HG02623 (cell line): ENCODE measurements at regions not wholly inside any gene's neighbourhood (a gene's known extent, or its start where the extent isn't known, plus 50 kb on each side); places are given as distances from the start of the nearest gene placed in this dataset.

ENCODE experiments used
- ATAC-seq: cut with Tn5 transposase; IDR thresholded peaks from one replicate; pipeline ENCODE4 v1.9.1; 2021; ENCODE audit warnings: moderate library complexity; ENCODE audit not compliant: unreplicated experiment

GRCh38 chr2:37425408-37425807 is 81.0 kb downstream of the QPCT start:
- no peak for ATAC-seq

DNA sequence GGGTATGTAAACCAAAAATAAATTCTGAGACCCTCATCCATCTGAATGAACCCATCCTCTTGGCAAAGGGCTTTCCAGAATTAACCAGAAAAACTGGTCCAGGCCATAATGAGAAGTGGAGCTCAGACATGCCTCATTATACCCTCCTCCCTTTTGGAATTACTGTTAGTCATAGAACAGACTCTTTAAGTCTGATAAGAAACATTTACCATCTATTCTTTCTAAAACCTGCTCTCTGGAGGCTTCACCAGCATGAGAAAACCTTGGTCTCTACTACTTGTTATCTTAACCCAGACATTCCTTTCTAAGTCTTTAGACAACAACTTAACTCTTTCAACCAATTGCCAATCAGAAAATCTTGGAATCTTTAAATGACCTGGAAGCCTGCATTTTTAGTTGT is 82.8 kb downstream of the QPCT start:
- no peak for ATAC-seq

DNA sequence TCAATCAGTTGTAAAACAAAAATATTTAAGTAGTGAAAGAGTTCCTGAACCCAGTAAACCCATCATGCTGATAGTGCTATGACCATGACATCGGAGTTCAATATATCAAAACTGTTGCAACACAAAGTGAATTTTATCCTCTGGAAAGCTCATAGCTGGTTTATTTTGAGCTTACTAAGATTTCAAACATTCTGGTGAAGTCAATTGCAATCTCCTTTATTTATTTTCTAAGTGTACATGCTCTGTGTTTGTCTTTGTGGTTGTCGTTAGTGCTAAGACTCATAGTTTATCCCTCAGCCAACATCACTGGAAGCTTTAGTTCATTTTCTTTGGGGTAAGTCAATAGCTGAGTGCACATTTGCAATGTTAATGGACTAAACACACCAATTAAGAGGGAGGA is 91.9 kb downstream of the QPCT start:
- no peak for ATAC-seq

GRCh38 chr2:37439131-37439642 is 94.8 kb downstream of the QPCT start:
- no peak for ATAC-seq

DNA sequence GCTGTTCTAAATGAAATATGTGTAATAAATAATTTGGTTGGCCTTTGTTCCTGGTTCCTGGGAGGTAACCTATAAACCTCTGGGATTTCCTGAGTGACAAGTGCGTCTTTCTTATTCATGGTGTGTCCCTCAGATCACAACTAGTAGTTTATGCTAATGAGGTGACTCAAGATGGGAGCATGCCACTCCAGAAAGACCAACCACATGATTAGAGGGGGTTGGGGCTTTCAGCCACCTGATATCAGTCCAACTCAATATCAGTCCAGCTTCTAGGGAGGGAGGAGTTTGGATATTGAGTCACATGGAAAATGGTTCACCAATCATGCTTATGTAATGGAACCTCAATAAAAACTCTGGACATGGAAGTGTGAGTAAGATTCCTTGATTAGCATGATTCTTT is 96.6 kb downstream of the QPCT start:
- no peak for ATAC-seq

DNA sequence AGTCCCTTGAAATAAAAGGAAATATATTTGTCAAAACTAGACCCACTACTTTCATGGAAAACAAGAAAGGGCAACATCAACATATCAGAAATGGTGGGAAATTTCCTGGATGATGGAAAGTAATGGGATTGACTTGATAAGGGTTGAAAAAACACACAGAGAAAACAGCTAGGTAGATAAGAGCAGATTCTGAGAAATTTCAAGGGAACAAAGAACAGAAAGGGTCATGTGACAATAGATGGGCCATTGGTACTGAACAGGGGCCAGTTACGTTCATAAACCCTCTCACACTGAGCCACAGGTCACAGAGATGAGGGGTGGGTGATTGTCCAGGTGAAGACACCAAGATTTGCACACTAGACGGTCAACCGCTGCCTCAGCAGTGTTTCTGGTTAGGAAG is 98.7 kb downstream of the QPCT start:
- no peak for ATAC-seq

DNA sequence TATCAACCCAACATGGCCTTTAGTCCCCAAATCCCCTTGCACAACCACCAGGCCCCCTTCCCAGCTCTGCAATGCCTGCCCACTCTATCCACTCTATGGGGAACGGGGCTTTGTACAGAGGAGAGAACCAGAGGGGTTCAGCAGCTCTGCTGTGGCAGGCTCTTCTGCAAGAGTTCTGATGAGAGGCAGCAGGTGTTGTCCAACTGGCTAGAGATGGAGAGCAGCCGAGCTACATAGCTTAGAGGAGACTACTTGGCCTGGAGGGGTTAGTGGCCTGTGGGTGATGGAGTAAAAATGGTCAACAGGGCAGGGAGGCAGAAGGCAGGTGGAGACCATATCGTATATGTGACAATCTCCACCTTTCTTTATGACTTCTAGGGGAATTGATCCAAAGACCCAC is 103.0 kb downstream of the QPCT start:
- no peak for ATAC-seq

GRCh38 chr2:37448342-37449120 is 104.1 kb downstream of the QPCT start:
- ATAC-seq: no peak

- ATAC-seq: no peak
Measured at GRCh38 chr2:37449761-37450296, 105.4 kb downstream of the QPCT start.

- no peak for ATAC-seq
Measured at GRCh38 chr2:37453027-37453426, 108.6 kb downstream of the QPCT start.

DNA sequence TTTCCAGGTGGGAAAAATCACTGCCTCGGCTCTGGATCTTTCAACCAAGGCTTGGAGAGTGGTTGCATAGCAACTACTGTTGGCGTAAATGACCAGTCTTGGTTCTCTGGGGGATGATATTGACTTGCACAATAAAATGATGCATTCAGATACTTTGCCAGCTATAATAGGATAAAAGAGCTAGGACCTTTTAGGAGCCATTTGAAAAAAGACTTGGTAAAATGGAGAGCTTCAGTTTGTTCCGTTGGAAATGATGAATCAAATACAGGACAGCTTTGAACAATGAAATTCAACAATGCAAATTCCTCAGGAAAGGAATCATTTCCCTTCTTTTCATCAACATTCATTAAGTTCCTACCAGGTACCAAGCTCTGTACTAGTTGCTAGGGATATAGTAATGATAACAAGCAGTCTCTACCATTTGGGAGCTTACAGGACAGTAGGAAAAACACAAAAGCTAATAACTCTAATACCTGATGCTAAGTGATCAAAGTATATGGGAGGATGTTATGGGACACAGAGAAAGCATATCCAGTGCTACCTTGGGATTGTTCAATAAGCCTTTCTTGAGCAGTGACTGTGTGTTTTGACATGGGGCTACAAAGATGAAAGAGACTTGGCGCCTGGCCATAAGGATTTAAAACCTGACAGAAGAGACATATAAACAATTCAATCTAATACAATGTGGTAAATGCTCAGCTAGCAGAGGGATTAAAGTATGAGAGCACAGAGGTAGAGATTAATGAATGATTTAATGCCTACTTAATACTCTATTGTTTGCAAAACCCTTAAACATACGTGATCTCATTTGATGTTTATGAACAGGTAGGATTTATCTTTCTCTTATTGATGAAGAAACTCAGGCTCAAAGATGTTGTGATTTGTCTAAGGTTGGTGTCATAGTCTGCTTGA is 110.7 kb downstream of the QPCT start:
- no peak for ATAC-seq

DNA sequence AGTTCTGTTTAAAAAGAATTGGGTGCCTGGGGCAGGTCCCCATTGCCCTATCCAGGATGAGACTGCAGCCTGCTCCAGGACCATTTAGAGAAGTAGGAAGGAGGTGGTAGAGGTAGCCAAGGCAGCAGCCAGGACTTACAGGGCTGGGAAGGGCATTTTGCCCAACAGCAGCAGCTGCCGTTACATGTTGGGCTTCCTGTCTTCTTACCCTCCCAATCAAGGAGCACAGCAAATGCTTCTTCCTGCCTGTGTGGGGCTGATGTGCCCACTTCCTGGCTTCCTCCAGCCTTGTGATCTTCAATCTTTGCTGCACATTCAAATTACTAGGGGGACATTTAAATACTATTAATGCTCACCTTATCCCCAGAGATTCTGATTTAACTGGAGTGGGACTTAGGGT is 112.0 kb downstream of the QPCT start:
- no peak for ATAC-seq

GRCh38 chr2:37457401-37457901 is 113.0 kb downstream of the QPCT start:
- ATAC-seq: no peak

DNA sequence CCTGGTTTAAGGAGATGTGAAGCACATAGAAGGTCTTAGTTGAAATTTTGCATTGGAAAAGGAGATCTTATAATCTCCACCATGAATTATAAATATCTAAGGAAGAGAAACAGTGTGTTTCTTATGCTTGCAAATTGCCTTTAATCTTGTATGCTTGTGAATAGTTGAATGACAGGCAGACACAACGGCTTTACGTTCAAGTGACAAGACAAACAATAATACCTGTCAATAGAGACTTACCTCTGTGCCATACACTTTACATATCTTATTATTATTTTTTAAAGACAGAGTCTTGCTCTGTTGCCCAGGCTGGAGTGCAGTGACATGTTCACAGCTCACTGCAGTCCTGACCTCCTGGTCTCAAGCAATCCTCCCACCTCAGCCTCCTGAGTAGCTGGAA is 113.7 kb downstream of the QPCT start:
- ATAC-seq: no peak

- no peak for ATAC-seq
Measured at GRCh38 chr2:37459095-37459981, 114.9 kb downstream of the QPCT start.

GRCh38 chr2:37460896-37461229 is 116.4 kb downstream of the QPCT start:
- no peak for ATAC-seq

DNA sequence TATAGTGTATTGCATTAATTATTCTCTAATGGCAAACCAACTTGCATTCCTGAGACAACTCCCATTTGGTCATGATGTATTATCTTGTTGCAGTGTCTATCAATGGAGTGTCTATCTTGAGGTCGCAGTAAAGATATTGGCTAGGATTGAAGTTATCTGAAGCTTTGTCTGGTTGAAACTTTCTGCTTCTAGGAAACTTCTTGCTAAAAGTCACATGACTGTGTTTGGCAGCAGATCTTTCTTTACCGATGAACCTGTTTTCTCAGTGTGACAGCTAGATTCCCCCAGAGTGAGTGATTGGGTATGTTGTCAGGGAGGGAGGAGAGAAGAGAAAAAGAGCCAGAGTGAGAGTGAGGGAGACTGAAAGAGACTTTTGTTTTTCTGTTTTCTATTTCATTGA is 119.6 kb downstream of the QPCT start:
- no peak for ATAC-seq

DNA sequence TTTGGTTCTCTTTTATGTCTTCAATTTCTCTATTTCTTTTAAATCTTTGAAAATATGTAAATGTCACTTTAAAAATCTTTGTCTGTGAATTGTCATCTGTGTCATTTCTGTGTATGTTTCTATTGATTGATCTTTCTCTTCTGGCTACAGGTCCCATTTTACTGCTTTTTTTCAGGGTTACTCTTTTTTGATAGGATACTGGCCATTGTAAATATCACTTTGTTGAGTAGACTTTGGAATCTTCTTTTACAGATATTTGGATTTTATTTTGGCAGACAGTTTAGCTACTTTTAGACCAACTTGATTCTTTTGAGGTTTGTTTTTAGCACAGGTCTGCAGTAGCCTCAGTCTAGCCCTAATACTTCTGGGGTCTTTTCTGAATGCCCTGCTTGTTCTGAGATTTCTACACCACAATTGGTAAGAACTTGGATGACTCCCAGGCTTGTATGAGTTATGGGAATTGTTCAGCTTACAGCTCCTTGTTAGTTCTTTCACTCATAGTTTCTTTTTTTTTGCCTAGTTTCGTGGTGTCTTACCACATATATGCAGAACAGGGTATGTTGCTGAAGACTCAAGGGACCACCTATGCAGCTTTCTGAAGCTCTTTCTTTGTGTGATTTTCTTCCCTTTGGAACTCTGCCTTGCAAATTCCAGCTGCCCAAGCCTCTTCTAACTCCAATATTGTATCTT is 122.2 kb downstream of the QPCT start:
- ATAC-seq: no peak

GRCh38 chr2:37468170-37468569 is 123.7 kb downstream of the QPCT start:
- no peak for ATAC-seq

- ATAC-seq: no peak
Measured at GRCh38 chr2:37469126-37469525, 124.7 kb downstream of the QPCT start.
